CD1c-positive myeloid dendritic cell (primary cell): ENCODE measurements at regions not wholly inside any gene's neighbourhood (a gene's known extent, or its start where the extent isn't known, plus 50 kb on each side); places are given as distances from the start of the nearest gene placed in this dataset.
"Not testable (repeated sequence)": the region's sequence is repeated elsewhere in the genome, so short reads cannot be mapped to it uniquely, and the experiment has no call there.

ENCODE experiments used
- DNase-seq: peaks from one replicate; pipeline ENCODE4 v3.0.0-alpha.2; 2016; ENCODE audit errors: extremely low spot score

DNA sequence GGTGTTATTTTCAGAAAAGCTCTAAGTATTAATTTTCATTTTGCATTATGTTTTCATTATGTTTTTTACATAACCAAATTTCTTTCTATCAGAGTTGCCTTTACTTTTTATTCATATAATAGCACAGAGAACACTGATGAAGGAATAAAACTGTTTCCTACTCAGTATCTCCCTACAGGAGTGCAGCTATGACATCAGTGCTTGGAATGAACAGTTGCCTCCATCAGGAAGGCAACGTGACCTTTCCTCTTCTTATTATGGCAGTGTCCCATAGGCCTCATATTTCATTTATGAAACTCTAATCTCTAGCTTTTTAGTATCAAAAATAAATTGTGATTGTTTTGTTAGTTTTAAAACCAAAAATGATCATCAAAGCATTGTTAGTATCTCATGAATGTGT lies 712.8 kb downstream of the CD109 start:
- DNase-seq: no peak

DNA sequence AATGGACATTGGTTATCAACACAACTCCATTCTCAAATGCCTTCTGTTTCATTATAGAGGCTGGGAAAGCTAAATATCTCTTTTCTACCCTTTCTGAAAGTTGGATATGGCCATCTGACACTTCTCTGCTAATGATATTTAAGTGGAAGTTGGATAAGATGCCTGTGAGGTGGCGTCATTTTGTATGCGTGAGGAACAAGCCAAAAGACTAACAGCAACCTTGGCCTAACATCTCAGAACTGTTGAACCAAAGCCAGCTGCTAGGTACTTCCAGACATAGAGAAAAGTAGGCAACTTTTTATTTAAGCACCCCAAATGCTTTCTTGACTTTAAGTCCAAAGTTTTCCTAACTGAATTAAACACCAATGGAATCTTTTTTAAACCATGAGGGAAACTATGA lies 708.4 kb downstream of the CD109 start:
- no peak for DNase-seq

DNA sequence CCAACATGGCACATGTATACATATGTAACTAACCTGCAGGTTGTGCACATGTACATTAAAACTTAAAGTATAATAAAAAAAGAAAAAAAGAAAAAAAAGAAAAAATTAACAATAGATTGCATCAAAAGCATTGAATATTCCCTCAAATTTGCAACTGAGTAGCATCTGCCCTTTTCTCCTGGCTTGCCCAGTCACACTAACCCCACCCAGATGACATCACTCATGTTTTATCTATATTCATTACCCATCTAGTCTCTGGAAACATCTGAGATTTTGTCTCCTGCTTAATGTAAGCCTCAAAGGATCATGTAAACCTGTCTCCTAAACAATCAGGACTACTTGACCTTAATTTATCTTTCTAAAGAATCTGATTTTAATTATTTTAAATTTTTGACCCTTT lies 706.8 kb downstream of the CD109 start:
- no peak for DNase-seq

DNA sequence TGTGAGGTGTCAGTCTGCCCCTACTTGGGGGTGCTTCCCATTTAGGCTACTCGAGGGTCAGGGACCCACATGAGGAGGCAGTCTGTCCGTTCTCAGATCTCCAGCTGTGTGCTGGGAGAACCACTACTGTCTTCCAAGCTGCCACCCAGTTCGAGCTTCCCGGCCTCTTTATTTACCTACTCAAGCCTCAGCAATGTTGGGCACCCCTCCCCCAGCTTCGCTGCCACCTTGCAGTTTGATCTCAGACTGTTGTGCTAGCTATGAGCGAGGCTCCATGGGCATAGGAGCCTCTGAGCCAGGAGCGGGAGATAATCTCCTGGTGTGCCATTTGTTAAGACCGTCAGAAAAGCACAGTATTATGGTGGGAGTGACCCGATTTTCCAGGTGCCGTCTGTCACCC lies 682.4 kb downstream of the CD109 start:
- DNase-seq: not testable (repeated sequence)

DNA sequence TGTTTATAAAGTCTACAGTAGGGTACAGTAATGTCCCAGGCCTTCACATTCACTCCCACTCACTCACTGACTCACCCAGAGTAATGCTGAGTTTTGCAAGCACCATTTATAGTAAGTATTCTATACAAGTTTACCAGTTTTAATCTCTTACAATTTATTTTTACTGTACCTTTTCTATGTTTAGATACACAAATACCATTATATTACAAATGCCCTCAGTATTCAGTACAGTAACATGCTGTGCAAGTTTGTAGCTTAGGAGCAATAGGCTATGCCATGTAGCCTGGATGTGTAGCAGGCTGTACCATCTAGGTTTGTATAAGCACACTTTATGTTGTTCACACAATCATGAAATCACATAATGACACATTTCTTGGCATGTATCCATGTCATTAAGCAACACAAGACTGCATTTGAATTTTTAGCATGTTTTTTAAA lies 673.6 kb downstream of the CD109 start:
- DNase-seq: no peak

DNA sequence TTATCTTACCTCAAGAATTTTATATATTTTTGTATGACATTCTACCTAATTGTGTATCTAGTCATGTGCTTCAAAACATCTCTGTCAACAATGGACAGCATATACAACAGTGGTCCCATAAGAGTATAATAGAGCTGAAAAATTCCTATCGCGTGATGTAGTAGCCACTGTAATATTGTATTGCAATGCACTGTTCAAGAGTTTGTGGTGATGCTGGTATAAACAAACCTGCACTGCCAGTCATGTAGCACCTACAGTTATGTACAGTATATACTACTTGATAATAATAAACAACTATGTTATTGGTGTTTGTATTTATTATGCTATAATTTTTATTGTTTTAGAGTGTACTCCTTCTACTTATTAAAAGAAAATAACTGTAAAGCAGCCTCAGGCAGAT lies 672.7 kb downstream of the CD109 start:
- DNase-seq: no peak

DNA sequence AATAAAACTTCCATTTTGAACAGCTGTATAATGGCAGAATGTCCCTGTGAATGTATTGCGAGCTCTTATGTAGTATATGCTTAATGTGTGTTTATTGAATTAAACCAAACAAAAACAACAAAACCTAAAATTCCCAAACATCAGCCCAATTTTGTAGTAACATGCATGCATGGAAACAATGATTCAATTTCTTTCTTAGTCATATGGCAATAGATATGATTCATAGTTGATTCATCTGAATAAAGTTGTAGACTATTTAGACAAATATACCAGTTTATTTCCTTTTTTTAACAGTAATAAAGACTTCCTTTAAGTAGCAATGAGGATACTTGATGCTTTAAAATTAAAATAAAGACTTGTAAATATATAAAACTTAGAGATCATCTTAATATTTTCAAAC lies 670.6 kb downstream of the CD109 start:
- DNase-seq: no peak

DNA sequence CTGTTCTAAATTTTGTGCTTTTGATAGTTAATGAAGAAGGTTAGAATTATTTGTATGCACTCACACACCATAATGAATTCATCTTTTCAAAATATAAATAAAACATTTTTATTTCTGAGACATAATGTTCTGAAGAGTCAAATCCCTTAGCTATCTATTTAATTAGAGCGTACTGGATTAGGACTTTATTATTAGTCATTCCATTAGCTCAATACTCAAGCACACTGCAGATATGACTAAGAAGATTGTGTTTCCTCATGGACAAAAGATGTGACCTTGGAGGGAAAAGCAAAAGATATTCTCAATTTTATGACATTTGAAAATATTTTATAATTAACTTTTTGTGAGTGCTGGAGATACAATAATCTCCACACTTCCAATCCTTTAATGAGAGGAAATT lies 666.4 kb downstream of the CD109 start:
- no peak for DNase-seq

DNA sequence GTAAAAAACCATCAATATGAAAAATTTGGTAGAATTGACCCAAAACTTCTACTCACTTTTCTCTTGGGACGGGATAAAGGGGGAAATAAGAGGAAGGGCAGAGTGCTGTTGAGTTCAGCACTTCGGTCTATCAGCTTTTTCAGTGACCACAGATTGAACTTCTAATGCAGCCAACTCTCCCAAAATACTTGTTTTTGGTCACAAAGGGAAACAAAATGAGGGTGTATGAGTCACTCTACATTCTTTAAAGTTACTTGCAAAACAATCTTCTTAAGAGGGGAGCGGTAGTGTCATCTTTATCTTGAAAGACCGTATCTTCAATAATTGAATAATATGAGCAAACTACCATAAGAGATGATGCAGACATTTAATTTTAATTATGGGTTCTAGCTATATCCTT lies 661.3 kb downstream of the CD109 start:
- no peak for DNase-seq

DNA sequence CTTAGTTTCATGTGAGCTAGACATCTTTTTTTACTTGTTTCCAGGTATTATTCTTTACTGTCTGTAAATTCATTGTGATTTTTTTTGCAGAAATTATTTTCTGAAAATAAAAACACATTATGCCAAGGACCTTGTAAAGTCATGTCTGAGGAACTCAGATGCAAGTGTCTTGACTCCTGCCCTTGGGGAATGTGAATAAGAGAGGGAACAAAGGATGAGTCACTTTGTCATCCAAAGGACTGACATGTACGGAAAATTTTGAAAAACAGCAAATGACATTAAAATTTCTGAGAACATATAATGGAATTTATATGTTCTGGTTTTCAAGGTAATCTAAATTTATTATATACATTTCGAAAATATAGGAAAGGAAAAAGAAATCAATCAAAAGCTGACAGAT lies 660.4 kb downstream of the CD109 start:
- no peak for DNase-seq

DNA sequence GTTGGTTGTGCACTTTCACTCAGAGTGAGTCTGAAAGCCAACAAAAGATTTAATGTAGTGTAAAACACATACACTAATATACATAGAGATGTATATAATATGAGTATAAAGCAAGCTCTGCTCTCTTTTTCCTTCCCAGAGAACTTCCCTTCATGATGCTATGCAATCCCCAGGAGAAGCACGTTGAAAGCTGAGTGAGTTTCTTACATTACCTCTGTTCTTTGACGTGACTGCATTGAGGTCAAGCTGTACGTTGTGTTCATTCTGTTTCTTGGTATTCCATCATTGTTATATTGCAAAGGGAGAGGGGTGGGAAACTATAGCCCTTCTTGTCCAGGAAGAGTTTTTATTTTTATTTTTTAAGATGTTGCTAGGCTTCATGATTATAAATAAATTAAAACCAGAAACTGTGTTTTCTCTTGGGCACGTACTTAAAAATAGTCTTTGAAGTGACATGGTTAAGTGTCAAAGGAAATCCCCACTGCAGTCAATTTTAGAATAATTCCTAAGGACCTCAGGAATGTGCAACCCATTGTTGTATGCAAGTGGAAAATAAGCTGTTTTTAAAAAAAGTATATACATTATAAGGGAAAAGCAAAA lies 651.0 kb downstream of the CD109 start:
- DNase-seq: no peak

DNA sequence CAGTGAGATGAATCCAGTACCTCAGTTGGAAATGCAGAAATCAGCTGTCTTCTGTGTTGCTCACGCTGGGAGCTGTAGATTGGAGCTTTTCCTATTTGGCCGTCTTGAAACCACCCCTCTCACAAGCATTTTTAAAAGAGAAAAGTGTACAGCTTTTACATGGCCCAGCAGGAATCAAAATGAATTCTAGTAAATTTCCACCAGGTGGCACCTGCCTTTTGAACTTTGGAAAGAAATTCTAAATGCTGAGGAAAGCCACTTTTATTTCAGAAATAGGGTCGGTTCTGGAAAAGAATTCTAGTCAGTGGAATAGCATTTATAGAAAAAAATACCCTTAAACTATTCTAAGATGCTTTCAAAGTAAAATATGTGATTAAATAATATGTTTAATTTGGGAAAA lies 647.8 kb downstream of the CD109 start:
- DNase-seq: no peak

DNA sequence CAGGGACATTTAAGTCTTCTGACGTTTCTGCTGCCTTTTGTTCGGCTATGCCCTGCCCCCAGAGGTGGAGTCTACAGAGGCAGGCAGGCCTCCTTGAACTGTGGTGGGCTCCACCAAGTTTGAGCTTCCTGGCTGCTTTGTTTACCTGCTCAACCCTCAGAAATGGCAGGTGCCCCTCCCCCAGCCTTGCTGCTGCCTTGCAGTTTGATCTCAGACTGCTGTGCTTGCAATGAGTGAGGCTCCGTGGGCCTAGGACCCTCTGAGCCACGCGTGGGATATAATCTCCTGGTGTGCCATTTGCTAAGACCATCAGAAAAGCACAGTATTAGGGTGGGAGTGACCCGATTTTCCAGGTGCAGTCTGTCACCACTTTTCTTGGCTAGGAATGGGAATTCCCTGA lies 647.3 kb downstream of the CD109 start:
- DNase-seq: not testable (repeated sequence)

DNA sequence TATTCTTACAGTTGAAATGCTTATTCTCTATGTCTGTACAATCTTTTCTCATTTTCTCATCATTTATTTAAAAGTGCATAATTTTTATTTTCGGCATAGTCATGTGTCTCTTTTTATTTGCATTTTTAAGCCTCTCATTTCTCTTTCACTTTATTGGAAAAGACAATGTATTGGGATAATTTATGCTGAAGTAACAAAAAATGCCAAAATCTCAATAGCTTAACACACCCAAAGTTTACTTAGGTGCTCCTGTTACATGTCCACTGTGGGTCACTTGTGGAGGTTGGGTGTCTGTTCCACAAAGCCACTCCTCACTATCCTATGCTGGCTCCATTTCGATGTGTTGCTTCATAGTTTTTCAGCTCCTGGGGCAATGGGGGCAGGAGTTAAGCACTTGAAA lies 638.7 kb downstream of the CD109 start:
- DNase-seq: no peak

DNA sequence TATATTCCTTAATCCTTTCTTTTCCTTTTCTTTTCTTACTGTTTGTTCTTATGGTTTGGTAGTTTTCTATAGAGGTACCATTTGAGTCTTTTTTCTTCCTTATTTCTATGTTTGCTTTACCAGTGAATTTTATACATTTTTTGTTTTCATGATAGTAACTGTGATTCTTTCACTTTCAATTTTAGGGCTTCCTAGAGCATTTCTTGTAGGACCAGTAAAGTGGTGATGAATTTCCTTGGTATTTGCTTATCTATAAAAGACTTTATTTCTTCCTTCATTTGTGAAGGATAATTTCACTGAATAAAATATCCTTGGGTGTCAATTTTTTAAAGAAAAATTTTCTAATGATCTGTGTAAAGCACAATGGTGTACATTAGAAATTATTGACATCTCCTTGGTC lies 637.4 kb downstream of the CD109 start:
- DNase-seq: no peak

DNA sequence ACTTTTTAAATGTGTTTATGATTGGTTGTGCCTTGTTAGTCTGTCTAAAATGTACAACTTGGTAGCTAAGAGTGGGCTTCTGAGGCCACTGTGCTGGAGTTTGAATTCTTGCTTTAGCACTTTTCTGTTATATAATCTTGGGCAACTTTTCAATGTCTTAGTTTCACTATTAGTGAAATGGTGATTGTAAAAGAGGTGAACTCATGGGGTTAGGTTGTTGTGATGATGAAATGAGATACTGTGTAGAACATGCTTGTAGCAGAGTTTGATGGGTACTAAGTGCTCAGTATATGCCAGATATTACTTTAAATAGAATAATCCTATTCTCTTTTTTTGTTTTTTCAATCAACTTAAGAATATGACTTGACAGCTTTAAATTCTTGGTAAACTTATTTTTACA lies 624.7 kb downstream of the CD109 start:
- no peak for DNase-seq

DNA sequence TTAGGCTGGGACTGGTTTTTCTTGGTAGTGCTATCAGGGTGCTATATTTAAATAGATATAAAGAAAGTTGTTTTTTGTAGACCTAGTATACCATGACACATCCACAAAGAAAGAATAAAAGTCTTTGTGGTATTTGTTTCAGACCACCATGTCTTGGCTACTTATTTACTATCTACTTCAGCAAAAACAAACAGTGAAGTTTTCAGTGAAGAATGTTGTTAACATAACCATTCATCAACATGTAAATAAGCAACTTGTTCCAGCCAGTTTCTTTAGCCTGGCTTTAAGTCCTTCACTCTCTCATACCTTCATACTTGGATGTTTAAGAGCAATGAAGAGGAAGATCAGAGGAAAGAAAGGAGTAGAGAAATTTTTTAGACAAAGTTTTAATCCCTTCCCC lies 624.1 kb downstream of the CD109 start:
- DNase-seq: no peak

DNA sequence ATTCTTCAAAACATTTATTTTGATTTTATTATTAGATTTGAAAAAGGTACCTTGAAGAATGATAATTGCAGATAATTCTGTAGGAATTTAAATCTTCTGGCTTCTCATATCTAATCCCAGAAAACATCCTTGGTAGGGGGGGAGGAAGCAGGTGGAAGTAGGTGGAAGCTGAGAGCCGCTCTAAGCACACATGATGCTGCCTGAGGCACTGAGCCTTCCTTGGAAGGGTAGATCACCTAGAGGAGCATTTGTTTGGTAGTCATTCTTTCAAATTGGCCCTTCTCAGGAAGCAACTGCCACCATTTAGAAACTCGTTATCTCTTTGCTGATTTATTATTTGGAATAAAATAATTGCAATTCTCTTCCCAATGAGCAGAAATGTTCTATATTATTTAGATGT lies 623.3 kb downstream of the CD109 start:
- no peak for DNase-seq

DNA sequence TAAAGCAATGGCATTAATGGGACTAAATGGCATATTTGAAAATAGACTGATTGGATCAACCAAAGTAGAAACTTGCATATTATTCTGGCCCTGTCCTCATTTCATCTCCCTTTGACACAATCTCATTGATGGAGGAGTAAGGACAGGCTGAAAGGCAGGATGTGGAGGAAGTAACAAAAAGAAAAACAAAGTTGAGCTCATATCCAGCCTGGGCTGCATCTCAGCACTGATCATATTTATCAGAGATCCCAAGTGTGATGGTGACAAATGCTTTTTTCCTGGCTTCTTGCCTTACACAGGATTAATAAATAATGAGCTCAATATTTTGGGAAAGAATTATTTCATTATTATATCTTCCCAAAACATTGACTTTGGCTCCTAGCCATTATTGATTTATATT lies 622.7 kb downstream of the CD109 start:
- no peak for DNase-seq

DNA sequence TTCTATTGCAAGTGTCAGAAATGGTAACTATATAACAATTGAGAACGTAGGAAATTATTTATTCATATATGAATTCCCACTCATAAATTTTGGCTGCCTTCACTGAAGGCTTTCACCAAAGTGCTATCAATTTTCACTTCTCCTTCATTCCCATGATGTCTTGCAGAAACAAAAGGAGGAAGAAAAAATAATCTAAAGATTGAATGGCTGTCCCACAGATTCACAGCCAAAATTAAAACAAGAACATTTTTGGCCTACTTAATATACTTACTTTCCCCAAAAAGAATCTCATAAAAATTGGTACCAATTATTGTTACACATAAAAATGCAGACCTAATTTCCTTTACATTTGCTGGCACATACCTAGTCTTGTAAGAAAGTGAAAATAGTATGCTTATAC lies 616.1 kb downstream of the CD109 start:
- no peak for DNase-seq

DNA sequence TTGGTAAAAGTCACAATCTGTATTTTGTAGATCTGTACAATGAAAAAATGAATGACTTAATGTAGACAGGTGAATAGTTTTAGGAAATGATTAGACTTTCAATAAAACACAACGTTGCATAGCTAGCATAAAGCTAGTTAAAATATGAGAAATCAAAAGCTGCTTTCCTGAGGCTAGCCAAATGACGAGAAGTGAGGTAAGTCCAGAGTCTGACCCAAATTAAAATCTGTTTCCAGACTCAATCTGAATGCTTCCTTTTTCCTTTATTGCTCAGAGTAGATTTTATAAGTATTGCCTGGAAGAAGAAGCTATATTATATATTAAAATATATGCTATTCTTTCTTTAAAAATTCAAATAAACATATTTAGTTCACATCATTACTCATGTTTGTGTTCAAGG lies 615.4 kb downstream of the CD109 start:
- DNase-seq: no peak

DNA sequence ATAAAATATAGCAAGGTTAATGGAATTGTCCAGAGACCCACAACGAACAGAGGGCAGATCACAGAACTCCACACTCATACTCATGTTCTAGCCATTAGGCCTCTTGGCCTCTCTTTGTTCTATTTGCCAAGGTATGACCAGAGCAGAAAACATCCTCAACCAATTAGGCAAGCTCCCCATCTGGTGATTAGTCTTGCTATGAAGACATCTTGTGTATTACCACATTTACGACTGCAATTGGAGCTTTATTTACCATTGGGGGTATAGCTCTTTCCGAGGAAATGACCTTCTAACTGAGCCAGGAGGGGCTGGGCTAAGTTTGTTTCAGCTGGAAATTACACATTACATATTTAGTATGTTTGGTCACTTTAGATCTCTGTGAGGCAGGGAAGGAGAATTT lies 593.9 kb downstream of the CD109 start:
- DNase-seq: no peak

DNA sequence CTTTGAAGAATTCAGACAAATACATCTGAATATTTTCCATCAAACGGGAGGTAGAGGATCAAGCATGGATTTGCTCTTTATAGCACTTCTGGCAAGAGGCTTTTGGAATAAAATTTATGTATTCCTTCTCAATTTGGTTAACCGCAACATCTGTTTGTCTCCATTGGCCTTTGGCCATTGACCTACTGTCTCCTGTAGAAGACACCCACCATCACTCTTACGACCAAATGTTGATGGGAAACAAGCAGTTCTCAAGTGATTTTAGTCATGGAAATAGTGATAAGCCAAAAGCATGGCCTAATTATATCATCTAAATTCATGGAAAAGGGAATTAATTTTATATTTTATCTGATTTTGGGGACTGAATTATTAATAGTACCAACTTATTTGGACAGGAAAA lies 591.9 kb downstream of the CD109 start:
- DNase-seq: no peak

DNA sequence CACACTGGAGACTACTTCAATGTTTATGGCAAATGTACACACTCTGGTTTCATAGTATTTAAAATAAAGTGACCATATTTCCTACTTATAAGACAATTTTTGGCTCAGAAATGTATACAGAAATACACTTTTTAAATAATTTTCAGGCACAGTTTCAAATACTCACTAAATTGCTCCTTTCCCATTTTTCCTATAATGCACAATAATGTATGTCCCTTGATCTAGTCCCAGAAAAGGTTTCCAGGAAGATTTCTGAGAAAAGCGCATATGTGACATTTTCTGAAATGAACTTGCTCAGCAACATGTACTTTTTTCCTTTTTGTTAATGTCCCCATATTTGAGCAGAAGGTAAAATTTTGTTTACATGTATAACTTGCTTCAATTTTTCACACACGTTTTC lies 591.4 kb downstream of the CD109 start:
- no peak for DNase-seq

DNA sequence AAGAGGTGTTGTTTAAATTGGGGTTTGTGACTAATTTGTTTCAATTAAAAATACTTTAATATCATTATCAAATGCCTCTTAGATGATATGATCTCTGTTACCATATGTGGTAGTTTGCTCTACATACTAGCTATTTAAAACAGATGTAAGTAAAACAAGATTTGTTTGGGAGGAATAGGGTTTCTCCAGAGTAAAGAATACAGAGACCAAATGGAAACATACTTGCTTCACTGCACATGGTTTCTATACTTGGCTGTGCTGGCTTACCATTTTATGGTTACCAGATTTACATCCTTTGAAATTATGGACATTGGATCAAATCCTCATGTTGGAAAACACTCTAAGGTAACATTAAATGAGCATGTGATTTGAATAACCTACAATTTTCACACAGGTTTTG lies 588.3 kb downstream of the CD109 start:
- DNase-seq: no peak
